K562 (cell line): ENCODE measurements at regions not wholly inside any gene's neighbourhood (a gene's known extent, or its start where the extent isn't known, plus 50 kb on each side); places are given as distances from the start of the nearest gene placed in this dataset.

Source experiments
- ATAC-seq: fragments of 200-7000 bp; cut with Tn5 transposase; 3 replicates; pipeline ENCODE4 v1.9.1; 2020; ENCODE audit warnings: moderate library complexity
- BruUV-seq: library from RNA; stranded (reverse); fragments of 400-500 nt; replicated peaks from 2 replicates; lab custom pipeline; 2021; lab: Mats Ljungman, UMichigan
- CTCF ChIA-PET: fragments of 300-600 bp; formaldehyde crosslinking; extraction: SDS; loops from one replicate; lab custom pipeline; 2021; ENCODE audit warnings: low intra/inter-chr PET ratio; lab: Yijun Ruan, JAX
- POLR2A ChIA-PET: fragments of 300-600, 350-650 bp; sonication (Branson Sonifier 250); formaldehyde crosslinking; extraction: SDS; loops from one replicate; lab custom pipeline; 2021; ENCODE audit warnings: antibody characterized with exemption, inconsistent platforms; lab: Yijun Ruan, JAX
- DNase-seq, 4 experiments: peaks; one replicate each; pipeline versions ENCODE4 v3.0.0 to v3.0.0-alpha.2; 2011 to 2018; ENCODE audit warnings: low spot score in 3 of 4, mixed read lengths in 3 of 4; ENCODE audit errors: extremely low read depth in 1 of 4
- FAIRE-seq: peaks from 2 replicates; lab custom pipeline; 2011; peaks lifted over from hg19 to GRCh38; lab: Jason Lieb, UNC
- H2AFZ ChIP-seq: 2 replicates; pipeline ENCODE4 v1.6.0; 2011; ENCODE audit warnings: low read depth, low read length, control low read depth, inconsistent platforms
- H3K27ac ChIP-seq: fragments of 200-600 bp; 3 replicates; pipeline ENCODE4 v1.8.0; 2011; ENCODE audit warnings: low read depth, mild to moderate bottlenecking, control low read depth, inconsistent platforms, low read length, moderate library complexity, mixed read lengths; ENCODE audit errors: extremely low read depth
- H3K27me3 ChIP-seq, 2 experiments: fragments of 300-600 bp in 1 of 2; 2 replicates in 1 of 2; 3 replicates in 1 of 2; pipeline versions ENCODE4 v1.6.0 to v1.8.0; 2011; ENCODE audit warnings: inconsistent platforms in 2 of 2, low read length in 2 of 2, mild to moderate bottlenecking in 1 of 2, mixed read lengths in 1 of 2, moderate library complexity in 1 of 2; ENCODE audit not compliant: control insufficient read depth in 2 of 2, insufficient read depth in 2 of 2
- H3K36me3 ChIP-seq: fragments of 300-600 bp; 3 replicates; pipeline ENCODE4 v1.8.0; 2011; ENCODE audit warnings: mild to moderate bottlenecking, low read length, inconsistent platforms; ENCODE audit not compliant: control insufficient read depth, insufficient read depth
- H3K4me1 ChIP-seq, 2 experiments: fragments of 200-600 bp in 1 of 2; replicated peaks in 1 of 2; 2 replicates in 1 of 2; 3 replicates in 1 of 2; pipeline versions ENCODE4 v1.5.1 to v1.8.0; 2011; ENCODE audit warnings: inconsistent platforms in 2 of 2, low read length in 2 of 2, mild to moderate bottlenecking in 1 of 2, mixed read lengths in 1 of 2, moderate library complexity in 1 of 2; ENCODE audit not compliant: control insufficient read depth in 2 of 2, insufficient read depth in 2 of 2
- H3K4me2 ChIP-seq: 2 replicates; pipeline ENCODE4 v1.6.1; 2011; ENCODE audit warnings: low read length, control low read depth, inconsistent platforms, mixed read lengths; ENCODE audit not compliant: insufficient read depth
- H3K4me3 ChIP-seq: fragments of 200-600 bp; sonication (generic), shearing (Covaris generic); 2 replicates; pipeline ENCODE4 v1.5.1; 2016; ENCODE audit warnings: control low read depth, inconsistent platforms
- H3K79me2 ChIP-seq: fragments of 200-600 bp; 3 replicates; pipeline ENCODE4 v1.8.0; 2011; ENCODE audit warnings: low read length, inconsistent platforms; ENCODE audit not compliant: control insufficient read depth, insufficient read depth
- H3K9ac ChIP-seq, 2 experiments: 2 replicates each; pipeline versions ENCODE4 v1.6.0 to v1.6.1; 2011; ENCODE audit warnings: low read depth in 2 of 2, low read length in 2 of 2, control low read depth in 1 of 2, inconsistent platforms in 1 of 2, mild to moderate bottlenecking in 1 of 2, mixed read lengths in 1 of 2; ENCODE audit not compliant: insufficient read depth in 1 of 2
- H3K9me1 ChIP-seq: one replicate; pipeline ENCODE4 v1.6.0; 2011; ENCODE audit warnings: inconsistent platforms, mild to moderate bottlenecking, low read length, moderate library complexity; ENCODE audit not compliant: control insufficient read depth, insufficient read depth
- H3K9me3 ChIP-seq: replicated peaks from 2 replicates; pipeline ENCODE4 v1.5.1; 2011; ENCODE audit warnings: low read depth, low read length, inconsistent platforms; ENCODE audit not compliant: control insufficient read depth, insufficient read depth
- H4K20me1 ChIP-seq: replicated peaks from 2 replicates; pipeline ENCODE4 v1.6.1; 2011; ENCODE audit warnings: low read length, inconsistent platforms, mixed read lengths; ENCODE audit not compliant: control insufficient read depth, insufficient read depth
- ATF4 ChIP-seq: fragments of 450-650 bp; formaldehyde crosslinking; IDR thresholded peaks from 2 replicates; pipeline ENCODE4 v1.4.0; 2022; ENCODE audit warnings: mild to moderate bottlenecking, moderate library complexity
- GTF2E2 ChIP-seq: fragments of 200-800 bp; sonication (Bioruptor generic); IDR thresholded peaks from 2 replicates; pipeline ENCODE4 v1.6.1; 2016; ENCODE audit warnings: missing genetic modification characterization, missing compliant biosample characterization
- HMGXB4 ChIP-seq: sonication (generic); formaldehyde crosslinking; IDR thresholded peaks from 2 replicates; pipeline ENCODE4 v1.8.1; 2023; ENCODE audit warnings: mild to moderate bottlenecking, missing genetic modification reagents
- KDM5B ChIP-seq: fragments of 200-600 bp; sonication (generic); IDR thresholded peaks from 2 replicates; pipeline ENCODE4 v1.6.1; 2012; ENCODE audit warnings: low read depth, mild to moderate bottlenecking, moderate library complexity, low read length, control low read depth, inconsistent platforms; ENCODE audit not compliant: insufficient replicate concordance
- POLR2A ChIP-seq: fragments of 450-650 bp; conservative IDR thresholded peaks from 2 replicates; pipeline ENCODE4 v1.6.1; 2016
- TAF7 ChIP-seq: fragments of 450-650 bp; IDR thresholded peaks from 2 replicates; pipeline ENCODE4 v1.6.1; 2016; ENCODE audit warnings: missing genetic modification characterization, missing compliant biosample characterization
- ZNF436 ChIP-seq: fragments of 250-450, 450-650 bp; sonication (Bioruptor Pico); formaldehyde crosslinking; IDR thresholded peaks from 2 replicates; pipeline ENCODE4 v1.7.0; 2020; ENCODE audit warnings: mild to moderate bottlenecking
- ZNF511 ChIP-seq: sonication (generic); formaldehyde crosslinking; IDR thresholded peaks from 2 replicates; pipeline ENCODE4 v1.8.0; 2022; ENCODE audit warnings: mild to moderate bottlenecking, missing genetic modification reagents
- ZNF780A ChIP-seq: fragments of 250-450 bp; sonication (Bioruptor Pico); IDR thresholded peaks from 2 replicates; pipeline ENCODE4 v1.5.0; 2021; ENCODE audit warnings: mild to moderate bottlenecking
- WGBS: fragments of 100-300 bp; shearing (Covaris generic); methylation state at CpG from one replicate; pipeline ENCODE4 v1.1.6; 2016; ENCODE audit warnings: low coverage, mixed read lengths; ENCODE audit not compliant: insufficient coverage; ENCODE audit errors: missing lambda C conversion rate; 5-methylcytosine and 5-hydroxymethylcytosine counted together
- in situ Hi-C: fragments of 300-500 bp; cut with MboI; formaldehyde crosslinking; loops from 4 replicates; pipeline ENCODE4 v1.15.0; 2018; ENCODE audit warnings: inconsistent platforms, mixed read lengths
- intact Hi-C: fragments of 100-400 bp; cut with micrococcal nuclease; formaldehyde crosslinking; loops from 2 replicates; pipeline ENCODE4 v1.14.2; 2022
- TF ChIP-seq, protein P1 (sequence below): sonication (generic); IDR thresholded peaks from 2 replicates; pipeline ENCODE4 v1.6.1; 2016
- TF ChIP-seq, protein P2 (sequence below): IDR thresholded peaks from 2 replicates; pipeline ENCODE4 v1.6.1; 2014; ENCODE audit warnings: antibody characterized with exemption

GRCh38 chr6:145017516-145017915 is 717.8 kb downstream of the EPM2A start:
- no peaks in the 10 kb centered on the region; the same call in 1 of the 2 replicates for H3K9me3 ChIP-seq
- no peaks in the 10 kb centered on the region for H4K20me1 ChIP-seq
- H3K27ac ChIP-seq, result no peak overlapping the region
- BruUV-seq, result no TSS peak
- no peak overlapping the region for H3K4me2 ChIP-seq
- intact Hi-C loops, result no loop called here
- POLR2A ChIA-PET, result no interaction called here
- no peak overlapping the region for H3K4me3 ChIP-seq
- no peak for TF ChIP-seq TAF7 (tag)
- no peak for TF ChIP-seq HMGXB4 (CRISPR knock-in tag)
- TF ChIP-seq, protein P1, sequence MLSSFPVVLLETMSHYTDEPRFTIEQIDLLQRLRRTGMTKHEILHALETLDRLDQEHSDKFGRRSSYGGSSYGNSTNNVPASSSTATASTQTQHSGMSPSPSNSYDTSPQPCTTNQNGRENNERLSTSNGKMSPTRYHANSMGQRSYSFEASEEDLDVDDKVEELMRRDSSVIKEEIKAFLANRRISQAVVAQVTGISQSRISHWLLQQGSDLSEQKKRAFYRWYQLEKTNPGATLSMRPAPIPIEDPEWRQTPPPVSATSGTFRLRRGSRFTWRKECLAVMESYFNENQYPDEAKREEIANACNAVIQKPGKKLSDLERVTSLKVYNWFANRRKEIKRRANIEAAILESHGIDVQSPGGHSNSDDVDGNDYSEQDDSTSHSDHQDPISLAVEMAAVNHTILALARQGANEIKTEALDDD, result no peak
- TF ChIP-seq ATF4 (CRISPR knock-in tag), result no peak
- TF ChIP-seq ZNF780A (CRISPR knock-in tag), result no peak
- no peak for TF ChIP-seq KDM5B
- no peak for TF ChIP-seq ZNF511 (CRISPR knock-in tag)
- TF ChIP-seq POLR2A, result no peak
- no peak for TF ChIP-seq GTF2E2
- no peak for TF ChIP-seq ZNF436 (CRISPR knock-in tag)
- TF ChIP-seq, protein P2, sequence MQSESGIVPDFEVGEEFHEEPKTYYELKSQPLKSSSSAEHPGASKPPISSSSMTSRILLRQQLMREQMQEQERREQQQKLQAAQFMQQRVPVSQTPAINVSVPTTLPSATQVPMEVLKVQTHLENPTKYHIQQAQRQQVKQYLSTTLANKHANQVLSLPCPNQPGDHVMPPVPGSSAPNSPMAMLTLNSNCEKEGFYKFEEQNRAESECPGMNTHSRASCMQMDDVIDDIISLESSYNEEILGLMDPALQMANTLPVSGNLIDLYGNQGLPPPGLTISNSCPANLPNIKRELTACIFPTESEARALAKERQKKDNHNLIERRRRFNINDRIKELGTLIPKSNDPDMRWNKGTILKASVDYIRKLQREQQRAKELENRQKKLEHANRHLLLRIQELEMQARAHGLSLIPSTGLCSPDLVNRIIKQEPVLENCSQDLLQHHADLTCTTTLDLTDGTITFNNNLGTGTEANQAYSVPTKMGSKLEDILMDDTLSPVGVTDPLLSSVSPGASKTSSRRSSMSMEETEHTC, result no peak
- TF ChIP-seq, all 486 proteins: peak for 0
- FAIRE-seq, result no peak
- Histone ChIP-seq H2AFZ (no peak overlapping the region), H3K9me1 (no peaks in the 10 kb centered on the region), H3K9ac (no peak overlapping the region), H3K27me3 (no peaks in the 10 kb centered on the region), H3K4me1 (no peaks in the 10 kb centered on the region), H3K36me3 (no peaks in the 10 kb centered on the region), H3K79me2 (no peaks in the 10 kb centered on the region)
- no peak for DNase-seq
- no peak for ATAC-seq
- in situ Hi-C loops, result no loop called here
- CTCF ChIA-PET, result no interaction called here
- 3% methylated on average over 4 of the region's 4 CpGs for WGBS
